DMS79 treated with DMSO at 0.1 percent for 48 hours (cell line): ENCODE measurements at regions not wholly inside any gene's neighbourhood (a gene's known extent, or its start where the extent isn't known, plus 50 kb on each side); places are given as distances from the start of the nearest gene placed in this dataset.
"Not testable (repeated sequence)": the region's sequence is repeated elsewhere in the genome, so short reads cannot be mapped to it uniquely, and the experiment has no call there.

Experiments used
- DNase-seq: peaks from one replicate; lab custom pipeline; 2025; lab: John Stamatoyannopoulos, UW

GRCh38 chr6:4262526-4262925 is 127.2 kb upstream of the ECI2 start:
- no peak for DNase-seq

DNA sequence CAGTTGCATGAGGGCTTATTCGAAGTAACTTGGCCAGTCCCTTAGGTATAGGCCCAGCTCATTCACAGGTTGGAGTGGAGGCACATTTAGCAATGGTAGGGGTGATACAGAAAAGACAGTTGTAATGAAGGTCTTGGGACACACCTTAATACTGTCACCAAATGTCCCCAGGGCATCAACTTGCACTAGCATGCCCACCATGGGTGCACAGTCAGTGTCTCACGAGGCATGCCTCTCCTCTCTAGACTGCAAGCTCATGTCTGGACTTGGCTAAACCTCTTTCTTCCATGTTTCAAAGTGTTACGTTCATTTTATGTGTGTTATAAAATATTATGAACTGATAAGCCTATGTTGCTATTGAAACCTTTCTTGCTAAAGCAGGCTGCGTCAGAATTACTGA is 124.0 kb upstream of the ECI2 start:
- DNase-seq = no peak

GRCh38 chr6:4258733-4259132 is 123.4 kb upstream of the ECI2 start:
- no peak for DNase-seq

DNA sequence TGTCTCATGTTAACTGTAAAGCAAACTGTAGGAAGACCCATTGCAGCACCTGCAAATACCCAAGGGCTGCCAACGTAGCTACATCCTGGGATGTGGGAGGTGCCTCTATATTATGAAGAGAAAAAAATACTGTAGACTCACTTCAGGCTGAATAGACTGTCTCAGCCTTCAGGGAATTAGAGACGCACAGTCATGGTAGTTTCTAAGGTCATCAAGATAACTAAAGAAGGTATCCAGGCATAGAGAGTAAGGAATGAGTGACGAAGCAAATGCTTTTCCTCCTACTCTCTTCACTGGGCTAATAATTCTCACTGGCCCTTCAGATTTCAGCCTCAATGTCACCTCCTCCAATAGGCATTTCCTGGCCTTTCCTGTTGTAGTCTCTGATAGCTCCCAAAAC is 121.6 kb upstream of the ECI2 start:
- DNase-seq = no peak

DNA sequence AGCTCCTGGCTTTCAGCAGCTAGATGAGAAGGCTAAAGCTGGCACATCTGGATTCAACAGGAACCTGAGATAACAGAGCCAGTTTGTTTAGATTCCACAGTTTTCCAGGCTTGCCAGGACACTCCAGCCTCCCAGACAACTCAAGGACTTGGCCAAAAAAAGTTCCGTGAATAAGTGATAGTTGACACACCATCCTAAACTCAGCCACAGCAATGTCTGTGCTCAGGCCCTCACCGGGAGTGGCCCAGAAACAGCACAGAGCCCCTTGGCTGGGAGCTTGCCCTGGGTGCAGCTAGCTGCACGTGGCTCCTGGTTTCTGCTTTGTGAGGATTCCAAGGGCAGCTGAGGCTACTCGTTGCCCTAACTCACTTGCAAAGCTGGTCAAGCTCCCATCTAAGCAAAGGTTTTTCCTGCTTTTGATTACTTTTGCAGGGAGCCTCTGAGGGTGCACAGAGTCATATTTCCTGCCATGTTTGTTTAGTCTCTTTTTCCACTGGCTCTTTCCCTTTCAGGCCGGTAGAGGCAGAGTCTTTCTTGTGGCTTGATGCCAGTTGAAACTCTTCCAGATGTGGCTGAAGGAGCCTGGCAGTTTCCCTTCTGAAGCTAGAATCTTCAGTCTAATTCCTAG is 118.3 kb upstream of the ECI2 start:
- DNase-seq = peak; percentile 1

DNA sequence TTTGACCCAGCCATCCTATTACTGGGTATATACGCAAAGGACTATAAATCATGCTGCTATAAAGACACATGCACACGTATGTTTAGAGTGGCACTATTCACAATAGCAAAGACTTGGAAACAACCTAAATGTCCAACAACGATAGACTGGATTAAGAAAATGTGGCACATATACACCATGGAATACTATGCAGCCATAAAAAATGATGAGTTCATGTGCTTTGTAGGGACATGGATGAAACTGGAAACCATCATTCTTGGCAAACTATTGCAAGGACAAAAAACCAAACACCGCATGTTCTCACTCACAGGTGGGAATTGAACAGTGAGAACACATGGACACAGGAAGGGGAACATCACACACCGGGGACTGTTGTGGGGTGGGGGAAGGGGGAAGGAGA is 117.1 kb upstream of the ECI2 start:
- DNase-seq = not testable (repeated sequence)

DNA sequence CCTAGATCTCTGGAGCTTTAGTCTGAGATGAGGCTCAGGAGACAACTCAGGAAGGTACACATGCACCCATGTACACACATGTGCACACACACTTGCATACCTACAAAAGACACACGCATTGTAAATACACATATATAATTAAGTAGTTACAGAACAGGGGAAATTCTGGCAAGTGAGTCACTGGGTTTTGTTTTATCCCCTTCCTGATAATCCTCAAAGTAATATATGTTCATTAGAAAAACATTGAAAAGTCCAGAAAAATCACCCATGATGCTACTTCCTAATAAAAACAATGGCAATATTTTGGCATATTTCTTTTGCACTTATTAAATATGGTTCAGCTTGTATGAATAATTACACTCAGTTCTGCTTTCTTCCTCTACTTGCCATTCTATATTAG is 115.3 kb upstream of the ECI2 start:
- no peak for DNase-seq

DNA sequence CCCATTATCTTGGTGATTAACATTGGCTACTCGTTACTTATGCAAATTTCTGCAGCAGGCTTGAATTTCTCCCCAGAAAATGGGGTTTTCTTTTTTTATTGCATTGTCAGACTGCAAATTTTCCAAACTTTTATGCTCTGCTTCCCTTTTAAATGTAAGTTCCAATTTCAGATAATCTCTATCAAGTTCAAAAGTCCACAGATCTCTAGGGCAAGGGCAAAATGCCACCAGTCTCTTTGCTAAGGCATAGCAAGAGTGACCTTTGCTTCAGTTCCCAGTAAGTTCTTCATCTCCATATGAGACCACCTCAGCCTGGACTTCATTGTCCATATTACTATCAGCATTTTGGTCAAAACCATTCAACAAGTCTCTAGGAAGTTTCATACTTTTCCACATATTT is 108.5 kb upstream of the ECI2 start:
- not testable (repeated sequence) for DNase-seq

DNA sequence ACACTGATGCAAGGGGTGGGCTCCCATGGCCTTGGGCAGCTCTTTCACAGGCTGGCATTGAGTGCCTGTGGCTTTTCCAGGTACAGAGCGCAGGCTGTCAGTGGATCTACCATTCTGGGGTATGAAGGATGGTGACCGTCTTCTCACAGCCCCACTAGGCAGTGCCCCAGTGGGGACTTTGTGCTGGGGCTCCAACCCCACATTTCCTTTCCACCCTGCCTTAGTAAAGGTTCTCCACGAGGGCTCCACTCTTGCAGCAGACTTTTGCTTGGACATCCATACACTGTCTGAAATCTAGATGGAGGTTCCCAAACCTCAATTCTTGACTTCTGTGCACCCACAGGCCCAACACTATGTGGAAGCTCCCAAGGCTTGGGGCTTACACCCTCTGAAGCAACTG is 107.9 kb upstream of the ECI2 start:
- DNase-seq = no peak

DNA sequence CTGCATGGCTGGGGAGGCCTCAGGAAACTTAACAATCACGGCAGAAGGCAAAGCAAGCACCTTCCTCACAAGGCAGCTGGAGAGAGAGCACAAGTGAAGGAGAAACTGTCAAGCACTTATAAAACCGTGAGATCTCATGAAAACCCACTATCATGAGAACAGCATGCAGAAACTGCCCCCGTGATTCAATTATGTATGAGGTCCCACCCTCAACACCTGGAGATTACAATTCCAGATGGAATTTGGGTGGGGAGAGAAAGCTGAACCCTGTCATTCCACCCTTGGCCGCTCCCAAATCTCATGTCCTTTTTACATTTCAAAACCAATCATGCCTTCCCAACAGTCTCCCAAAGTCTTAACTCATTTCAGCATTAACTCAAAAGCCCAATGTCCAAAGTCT is 107.2 kb upstream of the ECI2 start:
- no peak for DNase-seq

GRCh38 chr6:4240148-4240547 is 104.8 kb upstream of the ECI2 start:
- DNase-seq = no peak

- no peak for DNase-seq
Observed at GRCh38 chr6:4225161-4225872, 89.9 kb upstream of the ECI2 start.

- no peak for DNase-seq
Observed at GRCh38 chr6:4224067-4224978, 88.9 kb upstream of the ECI2 start.

DNA sequence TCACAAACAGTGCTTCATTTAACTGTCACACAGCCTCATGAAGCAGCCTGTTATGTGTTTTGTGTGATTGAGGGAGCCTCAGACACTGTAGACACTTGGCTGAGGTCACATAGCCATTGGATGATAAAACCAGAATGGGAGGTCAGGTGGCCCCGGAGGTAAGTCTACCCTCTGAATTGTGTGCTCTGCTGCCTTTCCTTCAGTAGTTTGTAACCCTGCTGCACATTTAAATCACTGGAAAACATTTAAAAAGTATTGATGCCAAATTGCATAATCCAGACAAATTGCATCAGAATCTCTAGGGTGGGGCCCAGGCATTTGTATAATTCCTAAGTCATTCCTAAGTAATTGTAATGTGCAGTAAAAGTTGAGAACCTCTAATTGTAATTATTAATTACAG is 85.2 kb upstream of the ECI2 start:
- DNase-seq = no peak

GRCh38 chr6:4218619-4219317 is 83.4 kb upstream of the ECI2 start:
- DNase-seq = not testable (repeated sequence)

GRCh38 chr6:4212588-4212987 is 77.2 kb upstream of the ECI2 start:
- DNase-seq = no peak

- DNase-seq = no peak
Observed at GRCh38 chr6:4210629-4211419, 75.4 kb upstream of the ECI2 start.

- no peak for DNase-seq
Observed at GRCh38 chr6:4209196-4209595, 73.8 kb upstream of the ECI2 start.

DNA sequence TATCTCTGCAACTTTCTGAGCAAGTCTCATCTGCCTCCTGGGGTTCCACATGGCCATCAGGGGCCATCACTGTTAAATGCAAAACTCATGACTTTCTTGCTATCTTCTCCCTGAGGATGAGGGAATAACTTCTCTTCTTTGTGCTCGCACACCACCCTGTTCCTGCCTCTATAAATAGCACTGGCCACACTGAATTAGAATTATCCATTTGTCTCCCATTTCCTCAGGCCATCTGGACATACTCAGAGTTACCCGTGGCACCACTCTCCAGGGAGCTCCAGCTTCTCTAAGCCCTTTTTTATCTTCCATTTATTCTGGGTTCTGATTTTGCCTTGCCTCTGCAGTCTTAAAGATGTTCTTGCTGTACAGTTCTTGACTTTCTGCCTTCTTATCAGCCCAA is 72.8 kb upstream of the ECI2 start:
- DNase-seq = no peak

DNA sequence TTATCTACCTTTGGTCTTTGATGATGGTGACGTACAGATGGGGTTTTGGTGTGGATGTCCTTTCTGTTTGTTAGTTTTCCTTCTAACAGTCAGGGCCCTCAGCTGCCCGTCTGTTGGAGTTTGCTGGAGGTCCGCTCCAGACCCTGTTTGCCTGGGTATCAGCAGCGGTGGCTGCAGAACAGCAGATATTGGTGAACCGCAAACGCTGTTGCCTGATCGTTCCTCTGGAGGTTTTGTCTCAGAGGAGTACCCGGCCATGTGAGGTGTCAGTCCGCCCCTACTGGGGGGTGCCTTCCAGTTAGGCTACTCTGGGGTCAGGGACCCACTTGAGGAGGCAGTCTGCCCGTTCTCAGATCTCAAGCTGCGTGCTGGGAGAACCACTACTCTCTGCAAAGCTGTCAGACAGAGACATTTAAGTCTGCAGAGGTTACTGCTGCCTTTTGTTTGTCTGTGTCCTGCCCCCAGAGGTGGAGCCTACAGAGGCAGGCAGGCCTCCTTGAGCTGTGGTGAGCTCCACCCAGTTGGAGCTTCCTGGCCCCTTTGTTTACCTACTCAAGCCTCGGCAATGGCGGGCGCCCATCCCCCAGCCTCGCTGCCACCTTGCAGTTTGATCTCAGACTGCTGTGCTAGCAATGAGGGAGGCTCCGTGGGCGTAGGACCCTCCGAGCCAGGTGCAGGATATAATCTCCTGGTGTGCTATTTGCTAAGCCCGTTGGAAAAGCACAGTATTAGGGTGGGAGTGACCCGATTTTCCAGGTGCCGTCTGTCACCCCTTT is 68.5 kb upstream of the ECI2 start:
- not testable (repeated sequence) for DNase-seq

- no peak for DNase-seq
Observed at GRCh38 chr6:4192627-4193026, 57.3 kb upstream of the ECI2 start.
